Lower leg skin (tissue), 4 donors: ENCODE measurements at regions not wholly inside any gene's neighbourhood (a gene's known extent, or its start where the extent isn't known, plus 50 kb on each side); places are given as distances from the start of the nearest gene placed in this dataset.

ENCODE experiments used
- DNase-seq, 2 donors: peaks; one replicate each; pipeline ENCODE4 v3.0.0-alpha.2; 2019; ENCODE audit warnings: low spot score in 2 of 2
- H3K4me3 ChIP-seq: fragments of 200-600 bp; sonication (generic); 2 replicates; pipeline ENCODE4 v1.5.1; 2017; ENCODE audit warnings: mild to moderate bottlenecking, low read depth; ENCODE audit not compliant: poor library complexity, severe bottlenecking
- CTCF ChIP-seq, 3 donors: fragments of 450-650 bp; IDR thresholded peaks; one replicate each; pipeline ENCODE4 v1.5.1; 2016; ENCODE audit warnings: antibody characterized with exemption in 3 of 3, mild to moderate bottlenecking in 3 of 3, moderate library complexity in 2 of 3
- POLR2A ChIP-seq, 2 donors: fragments of 450-650 bp; IDR thresholded peaks; one replicate each; pipeline ENCODE4 v1.6.1; 2016 to 2017; ENCODE audit warnings: antibody characterized with exemption in 2 of 2, mild to moderate bottlenecking in 1 of 2, moderate library complexity in 1 of 2
- WGBS, 2 donors: methylation state at CpG; one replicate each; pipeline ENCODE4 v1.1.5; 2018; 5-methylcytosine and 5-hydroxymethylcytosine counted together
- intact Hi-C: fragments of 100-400 bp; cut with DNase I; formaldehyde crosslinking; loops from one replicate; pipeline ENCODE4 v1.15.0; 2023; ENCODE audit warnings: low total_unique reads

- intact Hi-C loops, result no loop called here
- H3K4me3 ChIP-seq, result no peak overlapping the region
- TF ChIP-seq POLR2A (IDR thresholded peaks at IDR 0.05) (no peak), CTCF (IDR thresholded peaks at IDR 0.05) (no peak)
- WGBS, 2 donors, result 40 to 49% methylated on average over 5 of the region's 5 CpGs
- no peak for DNase-seq
Measured at GRCh38 chr2:34105006-34105767, 506.1 kb upstream of the FAM98A start.

GRCh38 chr2:34104601-34105000 is 505.5 kb upstream of the FAM98A start:
- intact Hi-C loops, result no loop called here
- no peak overlapping the region for H3K4me3 ChIP-seq
- no peak for DNase-seq
- WGBS, 2 donors, result 50 to 58% methylated on average over 1 of the region's 1 CpG
- no peak for TF ChIP-seq CTCF (IDR thresholded peaks at IDR 0.05)
- TF ChIP-seq POLR2A (IDR thresholded peaks at IDR 0.05), result no peak

- 64 to 72% methylated on average over 2 of the region's 2 CpGs for WGBS, 2 donors
- no peak for TF ChIP-seq POLR2A (IDR thresholded peaks at IDR 0.05)
- no peak for TF ChIP-seq CTCF (IDR thresholded peaks at IDR 0.05)
- no peak for DNase-seq
- no peak overlapping the region for H3K4me3 ChIP-seq
- intact Hi-C loops, result no loop called here
Measured at GRCh38 chr2:34103437-34103836, 504.3 kb upstream of the FAM98A start.

- intact Hi-C loops, result no loop called here
- WGBS, 2 donors, result 75 to 82% methylated on average over 2 of the region's 2 CpGs
- no peak overlapping the region for H3K4me3 ChIP-seq
- DNase-seq, result no peak
- TF ChIP-seq POLR2A (IDR thresholded peaks at IDR 0.05) (no peak), CTCF (IDR thresholded peaks at IDR 0.05) (no peak)
Measured at GRCh38 chr2:34102339-34102738, 503.2 kb upstream of the FAM98A start.

GRCh38 chr2:34099377-34099776 is 500.3 kb upstream of the FAM98A start:
- intact Hi-C loops, result loop anchor here (10.0 kb wide), 1 partner anchor 1315 kb away; no protein-coding TSS in a partner anchor
- 78 to 85% methylated on average over 2 of the region's 2 CpGs for WGBS, 2 donors
- no peak overlapping the region for H3K4me3 ChIP-seq
- DNase-seq, result no peak
- no peak for TF ChIP-seq POLR2A (IDR thresholded peaks at IDR 0.05)
- TF ChIP-seq CTCF (IDR thresholded peaks at IDR 0.05), result no peak

- H3K4me3 ChIP-seq, result no peak overlapping the region
- intact Hi-C loops, result loop anchor here (10.0 kb wide), 1 partner anchor 1317 kb away; no protein-coding TSS in a partner anchor
- WGBS, 2 donors, result 55 to 60% methylated on average over 2 of the region's 2 CpGs
- TF ChIP-seq POLR2A (IDR thresholded peaks at IDR 0.05) (no peak), CTCF (IDR thresholded peaks at IDR 0.05) (no peak)
- DNase-seq, result no peak
Measured at GRCh38 chr2:34098256-34098655, 499.2 kb upstream of the FAM98A start.
